Activated naive CD4-positive, alpha-beta T cell treated with anti-CD3 and anti-CD28 coated beads for 36 hours (primary cell): ENCODE measurements at regions not wholly inside any gene's neighbourhood (a gene's known extent, or its start where the extent isn't known, plus 50 kb on each side); places are given as distances from the start of the nearest gene placed in this dataset.

Source experiments
- CTCF ChIA-PET: fragments of 350-600 bp; sonication (Branson Sonifier 250); formaldehyde crosslinking; loops from one replicate; lab custom pipeline; 2021; ENCODE audit warnings: antibody characterized with exemption; lab: Charles Lee
- DNase-seq: peaks from one replicate; pipeline ENCODE4 v3.0.0-alpha.2; 2020
- H3K27ac Mint-ChIP-seq: one replicate; pipeline ENCODE4 v1.8.0; 2021; ENCODE audit warnings: mild to moderate bottlenecking, mixed read lengths
- H3K27me3 Mint-ChIP-seq: one replicate; pipeline ENCODE4 v1.8.0; 2021; ENCODE audit warnings: low read depth, mixed read lengths
- H3K36me3 Mint-ChIP-seq: one replicate; pipeline ENCODE4 v1.8.0; 2021; ENCODE audit warnings: low read depth, mixed read lengths
- H3K4me1 Mint-ChIP-seq: one replicate; pipeline ENCODE4 v1.8.0; 2021; ENCODE audit warnings: low read depth, mixed read lengths
- H3K4me3 Mint-ChIP-seq: one replicate; pipeline ENCODE4 v1.8.0; 2021; ENCODE audit warnings: mild to moderate bottlenecking, moderate library complexity, mixed read lengths
- H3K9me3 Mint-ChIP-seq: one replicate; pipeline ENCODE4 v1.8.0; 2021; ENCODE audit warnings: mixed read lengths
- intact Hi-C: fragments of 100-400 bp; cut with micrococcal nuclease; formaldehyde crosslinking; loops from one replicate; pipeline ENCODE4 v1.15.1; 2023

GRCh38 chr15:29457729-29458128 is 188.1 kb upstream of the NSMCE3 start:
- H3K27ac Mint-ChIP-seq = no peak overlapping the region
- no peak overlapping the region for H3K4me3 Mint-ChIP-seq
- intact Hi-C loops = no loop called here
- no peaks in the 10 kb centered on the region for H3K36me3 Mint-ChIP-seq
- H3K9me3 Mint-ChIP-seq = no peaks in the 10 kb centered on the region
- peaks cover 7% of the 10 kb centered on the region for H3K4me1 Mint-ChIP-seq
- DNase-seq = no peak
- CTCF ChIA-PET = no interaction called here
- H3K27me3 Mint-ChIP-seq = no peaks in the 10 kb centered on the region

- Mint-ChIP-seq H3K27ac (no peak overlapping the region), H3K36me3 (no peaks in the 10 kb centered on the region), H3K4me1 (peaks cover 10% of the 10 kb centered on the region), H3K27me3 (no peaks in the 10 kb centered on the region), H3K9me3 (no peaks in the 10 kb centered on the region), H3K4me3 (no peak overlapping the region)
- CTCF ChIA-PET = no interaction called here
- no peak for DNase-seq
- intact Hi-C loops = no loop called here
Observed at GRCh38 chr15:29456964-29457363, 187.3 kb upstream of the NSMCE3 start.

GRCh38 chr15:29456255-29456654 is 186.6 kb upstream of the NSMCE3 start:
- H3K4me3 Mint-ChIP-seq = no peak overlapping the region
- no peaks in the 10 kb centered on the region for H3K27me3 Mint-ChIP-seq
- CTCF ChIA-PET = no interaction called here
- intact Hi-C loops = no loop called here
- no peak overlapping the region for H3K27ac Mint-ChIP-seq
- no peaks in the 10 kb centered on the region for H3K9me3 Mint-ChIP-seq
- no peak for DNase-seq
- no peaks in the 10 kb centered on the region for H3K36me3 Mint-ChIP-seq
- peaks cover 10% of the 10 kb centered on the region for H3K4me1 Mint-ChIP-seq

GRCh38 chr15:29455530-29455929 is 185.9 kb upstream of the NSMCE3 start:
- Mint-ChIP-seq H3K27me3 (no peaks in the 10 kb centered on the region), H3K27ac (no peak overlapping the region), H3K4me1 (peaks cover 10% of the 10 kb centered on the region), H3K36me3 (no peaks in the 10 kb centered on the region), H3K4me3 (no peak overlapping the region), H3K9me3 (no peaks in the 10 kb centered on the region)
- intact Hi-C loops = no loop called here
- CTCF ChIA-PET = no interaction called here
- DNase-seq = no peak

- intact Hi-C loops = no loop called here
- peaks cover 10% of the 10 kb centered on the region for H3K4me1 Mint-ChIP-seq
- no peak for DNase-seq
- no peak overlapping the region for H3K4me3 Mint-ChIP-seq
- no peak overlapping the region for H3K27ac Mint-ChIP-seq
- CTCF ChIA-PET = no interaction called here
- no peaks in the 10 kb centered on the region for H3K9me3 Mint-ChIP-seq
- no peaks in the 10 kb centered on the region for H3K36me3 Mint-ChIP-seq
- no peaks in the 10 kb centered on the region for H3K27me3 Mint-ChIP-seq
Observed at GRCh38 chr15:29455055-29455454, 185.4 kb upstream of the NSMCE3 start.

- no peak for DNase-seq
- H3K27ac Mint-ChIP-seq = no peak overlapping the region
- CTCF ChIA-PET = no interaction called here
- H3K36me3 Mint-ChIP-seq = no peaks in the 10 kb centered on the region
- intact Hi-C loops = no loop called here
- H3K4me1 Mint-ChIP-seq = peaks cover 10% of the 10 kb centered on the region
- no peaks in the 10 kb centered on the region for H3K27me3 Mint-ChIP-seq
- no peaks in the 10 kb centered on the region for H3K9me3 Mint-ChIP-seq
- H3K4me3 Mint-ChIP-seq = no peak overlapping the region
Observed at GRCh38 chr15:29454506-29454905, 184.9 kb upstream of the NSMCE3 start.

GRCh38 chr15:29452881-29453731 is 183.5 kb upstream of the NSMCE3 start:
- CTCF ChIA-PET = no interaction called here
- no peaks in the 10 kb centered on the region for H3K27me3 Mint-ChIP-seq
- no peak for DNase-seq
- no peaks in the 10 kb centered on the region for H3K9me3 Mint-ChIP-seq
- H3K27ac Mint-ChIP-seq = no peak overlapping the region
- H3K4me3 Mint-ChIP-seq = no peak overlapping the region
- intact Hi-C loops = no loop called here
- peaks cover 10% of the 10 kb centered on the region for H3K4me1 Mint-ChIP-seq
- no peaks in the 10 kb centered on the region for H3K36me3 Mint-ChIP-seq

- no peaks in the 10 kb centered on the region for H3K27me3 Mint-ChIP-seq
- DNase-seq = no peak
- intact Hi-C loops = no loop called here
- no peaks in the 10 kb centered on the region for H3K36me3 Mint-ChIP-seq
- no peaks in the 10 kb centered on the region for H3K9me3 Mint-ChIP-seq
- CTCF ChIA-PET = no interaction called here
- H3K27ac Mint-ChIP-seq = no peak overlapping the region
- no peak overlapping the region for H3K4me3 Mint-ChIP-seq
- peaks cover 10% of the 10 kb centered on the region for H3K4me1 Mint-ChIP-seq
Observed at GRCh38 chr15:29451201-29451781, 181.7 kb upstream of the NSMCE3 start.

- DNase-seq = peak; percentile 20
- Mint-ChIP-seq H3K27me3 (no peaks in the 10 kb centered on the region), H3K9me3 (no peaks in the 10 kb centered on the region), H3K27ac (no peak overlapping the region), H3K4me3 (no peak overlapping the region), H3K4me1 (peaks cover 10% of the 10 kb centered on the region), H3K36me3 (no peaks in the 10 kb centered on the region)
- intact Hi-C loops = no loop called here
- CTCF ChIA-PET = interaction anchor here (1.5 kb wide), 1 partner anchor 119 kb away, joined by 5 read pairs; no protein-coding TSS in a partner anchor
Observed at GRCh38 chr15:29449136-29449535, 179.5 kb upstream of the NSMCE3 start.

GRCh38 chr15:29448320-29448719 is 178.7 kb upstream of the NSMCE3 start:
- H3K36me3 Mint-ChIP-seq = no peaks in the 10 kb centered on the region
- CTCF ChIA-PET = interaction anchor here (1.5 kb wide), 1 partner anchor 120 kb away, joined by 5 read pairs; no protein-coding TSS in a partner anchor
- no peak overlapping the region for H3K27ac Mint-ChIP-seq
- no peak for DNase-seq
- intact Hi-C loops = no loop called here
- H3K27me3 Mint-ChIP-seq = peaks cover 2% of the 10 kb centered on the region
- no peaks in the 10 kb centered on the region for H3K9me3 Mint-ChIP-seq
- H3K4me3 Mint-ChIP-seq = no peak overlapping the region
- H3K4me1 Mint-ChIP-seq = peaks cover 8% of the 10 kb centered on the region

- intact Hi-C loops = no loop called here
- Mint-ChIP-seq H3K4me1 (no peaks in the 10 kb centered on the region), H3K4me3 (no peak overlapping the region), H3K9me3 (no peaks in the 10 kb centered on the region), H3K27me3 (peaks cover 2% of the 10 kb centered on the region), H3K27ac (no peak overlapping the region), H3K36me3 (no peaks in the 10 kb centered on the region)
- CTCF ChIA-PET = no interaction called here
- no peak for DNase-seq
Observed at GRCh38 chr15:29446480-29446879, 176.9 kb upstream of the NSMCE3 start.

- Mint-ChIP-seq H3K27me3 (peaks cover 5% of the 10 kb centered on the region), H3K4me1 (no peaks in the 10 kb centered on the region), H3K9me3 (no peaks in the 10 kb centered on the region), H3K27ac (no peak overlapping the region), H3K4me3 (no peak overlapping the region), H3K36me3 (no peaks in the 10 kb centered on the region)
- CTCF ChIA-PET = no interaction called here
- DNase-seq = no peak
- intact Hi-C loops = no loop called here
Observed at GRCh38 chr15:29442532-29442931, 172.9 kb upstream of the NSMCE3 start.

GRCh38 chr15:29440541-29440940 is 170.9 kb upstream of the NSMCE3 start:
- intact Hi-C loops = no loop called here
- no peaks in the 10 kb centered on the region for H3K4me1 Mint-ChIP-seq
- H3K27ac Mint-ChIP-seq = no peak overlapping the region
- H3K27me3 Mint-ChIP-seq = peaks cover 5% of the 10 kb centered on the region
- H3K36me3 Mint-ChIP-seq = no peaks in the 10 kb centered on the region
- no peaks in the 10 kb centered on the region for H3K9me3 Mint-ChIP-seq
- no peak for DNase-seq
- CTCF ChIA-PET = no interaction called here
- H3K4me3 Mint-ChIP-seq = no peak overlapping the region
